BJ (cell line): ENCODE measurements at regions not wholly inside any gene's neighbourhood (a gene's known extent, or its start where the extent isn't known, plus 50 kb on each side); places are given as distances from the start of the nearest gene placed in this dataset.

ENCODE experiments used
- CTCF ChIA-PET: fragments of 350-600 bp; formaldehyde crosslinking; extraction: SDS; loops from one replicate; lab custom pipeline; 2021; ENCODE audit warnings: antibody characterized with exemption, inconsistent platforms; lab: Yijun Ruan, JAX
- POLR2A ChIA-PET: fragments of 300-600 bp; sonication (Branson Sonifier 250); formaldehyde crosslinking; extraction: SDS; loops from one replicate; lab custom pipeline; 2021; ENCODE audit warnings: antibody characterized with exemption; lab: Charles Lee
- DNase-seq: peaks from one replicate; pipeline ENCODE4 v3.0.0-alpha.2; 2011; ENCODE audit warnings: low read depth
- H3K27me3 ChIP-seq: 2 replicates; pipeline ENCODE4 v1.6.0; 2011; ENCODE audit warnings: low read length; ENCODE audit not compliant: control insufficient read depth, insufficient read depth
- H3K36me3 ChIP-seq: 2 replicates; pipeline ENCODE4 v1.5.1; 2011; ENCODE audit warnings: low read length; ENCODE audit not compliant: control insufficient read depth, insufficient read depth
- H3K4me3 ChIP-seq: 2 replicates; pipeline ENCODE4 v1.5.1; 2011; ENCODE audit warnings: low read depth, mild to moderate bottlenecking, control low read depth, low read length
- TF ChIP-seq, protein P1 (sequence below): IDR thresholded peaks from 2 replicates; pipeline ENCODE4 v1.5.1; 2011; ENCODE audit warnings: low read depth, mild to moderate bottlenecking, control low read depth, inconsistent platforms, low read length, moderate library complexity; ENCODE audit not compliant: insufficient read depth

DNA sequence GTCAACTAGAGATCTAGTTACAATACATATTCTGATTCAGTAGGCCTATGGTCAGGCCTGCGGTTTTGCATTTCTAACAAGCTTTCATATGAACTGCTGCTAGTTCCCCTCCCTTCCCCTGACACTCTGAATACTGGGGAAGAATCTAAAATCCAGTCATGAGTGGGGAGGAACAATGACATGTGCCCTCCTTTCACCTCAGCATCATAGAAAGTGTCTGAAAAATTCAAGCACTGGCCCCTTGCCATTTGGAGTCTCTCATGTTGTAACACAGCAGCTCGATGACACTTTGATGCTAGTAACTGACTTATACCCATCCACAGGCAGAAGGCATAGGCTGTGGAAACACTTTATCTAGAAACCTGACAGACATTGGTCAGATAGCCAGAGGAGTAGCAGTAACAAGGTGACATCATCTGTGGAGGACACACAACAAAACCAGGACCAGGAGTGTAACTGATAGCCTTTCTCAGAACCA is 161.9 kb upstream of the RASSF8 start:
- POLR2A ChIA-PET, result no interaction called here
- no peak for DNase-seq
- Histone ChIP-seq H3K4me3 (no peak overlapping the region), H3K36me3 (no peaks in the 10 kb centered on the region), H3K27me3 (no peaks in the 10 kb centered on the region)
- CTCF ChIA-PET, result no interaction called here
- TF ChIP-seq, protein P1, sequence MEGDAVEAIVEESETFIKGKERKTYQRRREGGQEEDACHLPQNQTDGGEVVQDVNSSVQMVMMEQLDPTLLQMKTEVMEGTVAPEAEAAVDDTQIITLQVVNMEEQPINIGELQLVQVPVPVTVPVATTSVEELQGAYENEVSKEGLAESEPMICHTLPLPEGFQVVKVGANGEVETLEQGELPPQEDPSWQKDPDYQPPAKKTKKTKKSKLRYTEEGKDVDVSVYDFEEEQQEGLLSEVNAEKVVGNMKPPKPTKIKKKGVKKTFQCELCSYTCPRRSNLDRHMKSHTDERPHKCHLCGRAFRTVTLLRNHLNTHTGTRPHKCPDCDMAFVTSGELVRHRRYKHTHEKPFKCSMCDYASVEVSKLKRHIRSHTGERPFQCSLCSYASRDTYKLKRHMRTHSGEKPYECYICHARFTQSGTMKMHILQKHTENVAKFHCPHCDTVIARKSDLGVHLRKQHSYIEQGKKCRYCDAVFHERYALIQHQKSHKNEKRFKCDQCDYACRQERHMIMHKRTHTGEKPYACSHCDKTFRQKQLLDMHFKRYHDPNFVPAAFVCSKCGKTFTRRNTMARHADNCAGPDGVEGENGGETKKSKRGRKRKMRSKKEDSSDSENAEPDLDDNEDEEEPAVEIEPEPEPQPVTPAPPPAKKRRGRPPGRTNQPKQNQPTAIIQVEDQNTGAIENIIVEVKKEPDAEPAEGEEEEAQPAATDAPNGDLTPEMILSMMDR, result no peak

DNA sequence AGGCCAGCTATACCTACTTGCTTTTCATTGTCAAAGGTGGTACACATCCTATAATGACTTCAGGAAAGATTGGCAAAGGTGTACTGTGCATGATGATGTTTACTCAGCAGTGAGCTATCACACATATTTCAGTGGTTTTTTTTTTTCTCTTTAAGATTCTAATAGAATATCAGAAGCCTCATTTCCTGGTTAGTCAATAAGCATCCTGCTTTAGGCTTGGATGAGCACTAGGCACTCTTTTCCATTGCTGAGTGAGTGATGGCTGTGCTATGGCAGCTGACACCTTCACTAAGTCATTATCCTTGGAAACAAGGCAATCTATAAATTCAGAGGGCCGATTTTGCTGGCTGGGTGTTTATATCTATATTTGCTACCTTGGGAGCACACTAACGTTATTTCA is 161.1 kb upstream of the RASSF8 start:
- no peak overlapping the region for H3K4me3 ChIP-seq
- H3K27me3 ChIP-seq, result no peaks in the 10 kb centered on the region
- DNase-seq, result no peak
- TF ChIP-seq, protein P1, result no peak
- ChIA-PET CTCF (no interaction called here), POLR2A (no interaction called here)
- H3K36me3 ChIP-seq, result no peaks in the 10 kb centered on the region

DNA sequence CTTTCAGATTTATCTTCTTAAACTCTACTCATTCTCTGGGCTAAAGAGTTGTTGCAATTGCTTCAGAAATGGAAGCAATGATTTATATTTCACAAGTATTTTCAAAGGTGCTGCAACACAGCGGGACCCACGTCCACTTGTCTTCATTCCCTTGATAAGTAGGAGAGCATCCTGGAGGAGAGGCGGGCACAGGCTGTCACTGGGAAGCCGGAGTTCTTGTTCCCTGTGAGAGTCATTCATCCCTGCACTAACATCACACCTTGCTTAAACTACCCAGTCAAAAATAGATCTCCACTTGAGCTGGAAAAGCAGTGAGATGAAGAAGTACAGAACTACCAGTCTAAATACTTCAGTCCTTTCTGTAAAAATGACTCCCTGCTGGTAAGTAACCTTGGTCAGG is 160.5 kb upstream of the RASSF8 start:
- POLR2A ChIA-PET, result no interaction called here
- H3K4me3 ChIP-seq, result no peak overlapping the region
- no peak for DNase-seq
- H3K27me3 ChIP-seq, result no peaks in the 10 kb centered on the region
- CTCF ChIA-PET, result interaction anchor here (0.7 kb wide), 1 partner anchor 8 kb away, joined by 3 read pairs; no protein-coding TSS in a partner anchor
- TF ChIP-seq, protein P1, result no peak
- H3K36me3 ChIP-seq, result no peaks in the 10 kb centered on the region

DNA sequence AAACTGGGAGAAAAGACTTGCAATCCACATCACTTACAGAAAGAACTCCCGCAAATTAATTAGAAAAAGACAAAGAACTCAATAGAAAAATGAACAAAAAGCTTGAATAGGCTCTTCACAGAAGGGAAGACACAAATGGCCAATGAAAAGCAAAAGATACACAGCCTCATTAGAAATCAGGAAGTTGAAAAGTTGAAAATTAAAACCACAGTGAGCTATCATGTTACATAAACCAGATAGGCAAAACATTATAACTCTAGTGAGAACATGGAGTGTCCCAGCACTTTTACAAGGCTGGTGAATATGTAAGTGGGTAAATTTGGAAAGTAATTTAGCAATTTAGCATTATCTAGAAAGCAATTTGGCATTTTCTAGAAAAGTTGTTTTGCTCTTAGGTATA is 158.4 kb upstream of the RASSF8 start:
- Histone ChIP-seq H3K27me3 (no peaks in the 10 kb centered on the region), H3K36me3 (no peaks in the 10 kb centered on the region), H3K4me3 (no peak overlapping the region)
- TF ChIP-seq, protein P1, result no peak
- ChIA-PET POLR2A (no interaction called here), CTCF (no interaction called here)
- DNase-seq, result no peak

DNA sequence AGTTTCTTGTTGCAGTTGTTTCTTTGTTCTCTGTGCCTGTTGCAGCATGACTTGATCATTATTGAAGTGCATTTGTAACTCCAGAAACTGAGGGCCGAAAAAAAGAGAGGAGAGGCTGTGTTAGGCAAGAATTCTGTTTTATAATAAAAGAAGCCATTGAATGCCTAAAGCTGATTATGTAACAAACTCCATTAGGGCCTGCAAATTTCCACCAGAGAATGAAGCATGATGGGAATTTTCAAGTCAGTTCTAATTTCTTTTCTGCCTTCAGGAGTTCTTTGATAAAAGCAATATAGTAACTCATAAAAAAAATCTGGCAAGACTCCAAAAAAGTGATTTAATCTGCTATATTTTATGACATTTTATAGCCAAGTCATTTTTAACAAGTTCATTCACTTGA is 156.7 kb upstream of the RASSF8 start:
- Histone ChIP-seq H3K27me3 (no peaks in the 10 kb centered on the region), H3K36me3 (no peaks in the 10 kb centered on the region), H3K4me3 (no peak overlapping the region)
- DNase-seq, result no peak
- ChIA-PET POLR2A (no interaction called here), CTCF (interaction anchor here (1.7 kb wide), 1 partner anchor 10 kb away, joined by 4 read pairs; no protein-coding TSS in a partner anchor)
- TF ChIP-seq, protein P1, result no peak
